RWPE2 (cell line): ENCODE measurements at regions not wholly inside any gene's neighbourhood (a gene's known extent, or its start where the extent isn't known, plus 50 kb on each side); places are given as distances from the start of the nearest gene placed in this dataset.

Experiments used
- ATAC-seq: fragments of 200-7000 bp; cut with Tn5 transposase; 3 replicates; pipeline ENCODE4 v1.9.1; 2021; ENCODE audit warnings: low read depth
- DNase-seq: peaks from one replicate; pipeline ENCODE4 v3.0.0-alpha.2; 2020; ENCODE audit warnings: low spot score
- H3K27ac ChIP-seq: fragments of 450-650 bp; 2 replicates; pipeline ENCODE4 v1.5.1; 2017; ENCODE audit warnings: mild to moderate bottlenecking; ENCODE audit not compliant: poor library complexity, severe bottlenecking
- H3K27me3 ChIP-seq: fragments of 250-450 bp; sonication (Bioruptor Pico); 2 replicates; pipeline ENCODE4 v1.5.1; 2021; ENCODE audit warnings: mild to moderate bottlenecking, moderate library complexity; ENCODE audit not compliant: insufficient read depth, poor library complexity, severe bottlenecking
- H3K36me3 ChIP-seq: fragments of 250-450 bp; sonication (Bioruptor Pico); 2 replicates; pipeline ENCODE4 v1.5.1; 2020; ENCODE audit warnings: low read depth, mild to moderate bottlenecking, moderate library complexity
- H3K4me1 ChIP-seq: fragments of 250-450 bp; sonication (Bioruptor Pico); 2 replicates; pipeline ENCODE4 v1.5.1; 2021; ENCODE audit warnings: mild to moderate bottlenecking, moderate library complexity; ENCODE audit not compliant: insufficient read depth, poor library complexity, severe bottlenecking
- H3K4me3 ChIP-seq: fragments of 250-450 bp; sonication (Bioruptor Pico); 2 replicates; pipeline ENCODE4 v1.5.1; 2021; ENCODE audit warnings: mild to moderate bottlenecking, moderate library complexity; ENCODE audit not compliant: severe bottlenecking
- H3K9me3 ChIP-seq: fragments of 250-450 bp; sonication (Bioruptor Pico); 2 replicates; pipeline ENCODE4 v1.5.1; 2021; ENCODE audit warnings: mild to moderate bottlenecking, moderate library complexity; ENCODE audit not compliant: severe bottlenecking
- TF ChIP-seq, protein P1 (sequence below): fragments of 450-650 bp; IDR thresholded peaks from one replicate; pipeline ENCODE4 v1.5.1; 2017; ENCODE audit warnings: mild to moderate bottlenecking, moderate library complexity; ENCODE audit not compliant: poor library complexity, severe bottlenecking

DNA sequence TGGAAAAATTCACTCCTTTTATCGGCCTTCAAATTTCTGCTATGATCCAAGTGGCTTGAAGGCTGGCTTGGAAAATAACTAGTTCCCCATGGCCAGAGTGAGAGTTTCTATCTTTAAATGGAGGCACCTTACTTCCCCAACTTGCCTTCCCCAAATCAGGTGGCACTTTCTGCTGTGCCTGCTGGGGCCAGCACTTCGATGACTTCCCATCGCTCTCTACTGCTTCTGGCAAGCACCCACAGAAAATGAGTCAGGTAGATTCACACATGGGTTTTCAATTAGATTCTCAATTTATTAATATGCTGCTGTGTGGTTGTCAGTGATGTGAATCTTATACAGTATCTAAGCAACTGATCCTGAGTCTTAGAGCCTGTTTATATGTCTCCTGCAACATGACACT, 398.8 kb upstream of the RAG2 start:
- H3K27me3 ChIP-seq: peaks cover 3% of the 10 kb centered on the region
- H3K9me3 ChIP-seq: no peaks in the 10 kb centered on the region
- no peaks in the 10 kb centered on the region for H3K36me3 ChIP-seq
- no peaks in the 10 kb centered on the region for H3K4me1 ChIP-seq
- no peak overlapping the region for H3K27ac ChIP-seq
- TF ChIP-seq, protein P1, sequence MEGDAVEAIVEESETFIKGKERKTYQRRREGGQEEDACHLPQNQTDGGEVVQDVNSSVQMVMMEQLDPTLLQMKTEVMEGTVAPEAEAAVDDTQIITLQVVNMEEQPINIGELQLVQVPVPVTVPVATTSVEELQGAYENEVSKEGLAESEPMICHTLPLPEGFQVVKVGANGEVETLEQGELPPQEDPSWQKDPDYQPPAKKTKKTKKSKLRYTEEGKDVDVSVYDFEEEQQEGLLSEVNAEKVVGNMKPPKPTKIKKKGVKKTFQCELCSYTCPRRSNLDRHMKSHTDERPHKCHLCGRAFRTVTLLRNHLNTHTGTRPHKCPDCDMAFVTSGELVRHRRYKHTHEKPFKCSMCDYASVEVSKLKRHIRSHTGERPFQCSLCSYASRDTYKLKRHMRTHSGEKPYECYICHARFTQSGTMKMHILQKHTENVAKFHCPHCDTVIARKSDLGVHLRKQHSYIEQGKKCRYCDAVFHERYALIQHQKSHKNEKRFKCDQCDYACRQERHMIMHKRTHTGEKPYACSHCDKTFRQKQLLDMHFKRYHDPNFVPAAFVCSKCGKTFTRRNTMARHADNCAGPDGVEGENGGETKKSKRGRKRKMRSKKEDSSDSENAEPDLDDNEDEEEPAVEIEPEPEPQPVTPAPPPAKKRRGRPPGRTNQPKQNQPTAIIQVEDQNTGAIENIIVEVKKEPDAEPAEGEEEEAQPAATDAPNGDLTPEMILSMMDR: no peak
- DNase-seq: no peak
- no peak for ATAC-seq
- no peak overlapping the region for H3K4me3 ChIP-seq

GRCh38 chr11:36994208-36994607, 396.2 kb upstream of the RAG2 start:
- no peaks in the 10 kb centered on the region for H3K9me3 ChIP-seq
- H3K27me3 ChIP-seq: no peaks in the 10 kb centered on the region
- no peaks in the 10 kb centered on the region for H3K4me1 ChIP-seq
- H3K36me3 ChIP-seq: no peaks in the 10 kb centered on the region
- no peak for ATAC-seq
- no peak for DNase-seq
- H3K4me3 ChIP-seq: no peak overlapping the region
- TF ChIP-seq, protein P1: no peak
- no peak overlapping the region for H3K27ac ChIP-seq

DNA sequence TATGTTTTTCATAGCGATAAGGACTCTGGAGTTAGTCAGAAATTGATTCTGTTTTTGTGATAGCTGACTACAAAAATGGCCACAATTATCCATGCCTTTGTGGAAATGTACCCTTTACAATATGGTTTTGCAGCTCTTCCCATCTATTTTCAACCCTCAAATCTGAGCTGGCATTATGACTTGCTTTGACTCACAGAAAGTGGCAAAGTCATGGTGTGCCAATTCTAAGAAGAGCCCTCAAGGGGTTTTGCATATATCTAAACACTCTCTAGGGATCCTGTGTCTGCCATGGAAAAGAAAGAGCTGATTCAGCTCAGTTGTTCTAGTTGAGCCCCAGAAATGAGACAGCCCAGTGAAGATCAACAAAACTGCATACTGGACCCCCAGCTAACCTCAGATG, 390.5 kb upstream of the RAG2 start:
- H3K36me3 ChIP-seq: no peaks in the 10 kb centered on the region
- no peaks in the 10 kb centered on the region for H3K27me3 ChIP-seq
- DNase-seq (no peak), ATAC-seq (no peak)
- TF ChIP-seq, protein P1: no peak
- no peaks in the 10 kb centered on the region for H3K4me1 ChIP-seq
- no peak overlapping the region for H3K4me3 ChIP-seq
- no peaks in the 10 kb centered on the region for H3K9me3 ChIP-seq
- no peak overlapping the region for H3K27ac ChIP-seq

DNA sequence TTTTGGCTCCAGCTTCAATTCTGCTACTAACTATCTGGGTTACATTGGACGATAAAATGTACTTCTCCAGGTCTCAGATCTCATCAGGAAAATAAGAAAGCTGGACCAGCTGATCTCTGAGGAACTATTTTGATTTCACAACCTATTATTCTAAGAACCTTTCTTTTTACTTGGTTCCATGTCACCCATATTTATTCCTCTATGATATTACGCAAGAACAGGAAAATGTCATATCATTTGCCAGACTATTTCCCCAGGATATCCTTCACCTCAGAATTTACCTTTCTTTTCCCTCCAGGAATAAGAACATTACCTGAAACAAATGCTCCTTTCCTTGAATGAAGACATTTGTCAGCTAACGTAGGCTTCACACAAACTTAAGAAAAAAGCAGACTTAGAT, 387.5 kb upstream of the RAG2 start:
- TF ChIP-seq, protein P1: no peak
- Histone ChIP-seq H3K36me3 (no peaks in the 10 kb centered on the region), H3K4me1 (no peaks in the 10 kb centered on the region), H3K27me3 (no peaks in the 10 kb centered on the region), H3K9me3 (no peaks in the 10 kb centered on the region), H3K27ac (no peak overlapping the region), H3K4me3 (no peak overlapping the region)
- DNase-seq (no peak), ATAC-seq (no peak)

GRCh38 chr11:36976741-36977140, 378.7 kb upstream of the RAG2 start:
- H3K9me3 ChIP-seq: no peaks in the 10 kb centered on the region
- no peak overlapping the region for H3K4me3 ChIP-seq
- DNase-seq (no peak), ATAC-seq (no peak)
- TF ChIP-seq, protein P1: no peak
- no peaks in the 10 kb centered on the region for H3K4me1 ChIP-seq
- no peaks in the 10 kb centered on the region for H3K36me3 ChIP-seq
- H3K27me3 ChIP-seq: no peaks in the 10 kb centered on the region
- no peak overlapping the region for H3K27ac ChIP-seq
